ENCODE measurements at regions not wholly inside any gene's neighbourhood (a gene's known extent, or its start where the extent isn't known, plus 50 kb on each side); places are given as distances from the start of the nearest gene placed in this dataset.

DNA sequence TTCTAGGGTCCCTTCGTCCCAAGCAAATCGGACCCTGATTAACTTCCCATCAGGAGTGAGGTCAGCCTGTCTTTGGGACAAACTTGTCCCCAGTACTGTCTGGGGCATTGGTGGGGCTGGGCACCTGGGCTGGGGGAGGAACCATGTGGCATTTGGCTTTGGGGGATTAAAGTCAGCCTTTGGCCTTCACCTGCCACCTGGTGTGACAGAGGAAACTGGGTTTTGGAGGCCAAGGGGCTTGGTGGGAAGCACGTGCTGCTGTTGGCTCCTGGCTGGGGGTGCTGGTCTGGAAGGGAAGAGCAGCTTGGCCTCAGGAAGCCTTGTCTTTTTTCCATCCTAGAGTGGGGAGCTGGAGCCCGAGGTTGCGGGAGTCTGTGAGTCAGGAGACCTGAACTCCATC is 78.4 kb upstream of the NECTIN1 start:
- TF ChIP-seq, protein P1, sequence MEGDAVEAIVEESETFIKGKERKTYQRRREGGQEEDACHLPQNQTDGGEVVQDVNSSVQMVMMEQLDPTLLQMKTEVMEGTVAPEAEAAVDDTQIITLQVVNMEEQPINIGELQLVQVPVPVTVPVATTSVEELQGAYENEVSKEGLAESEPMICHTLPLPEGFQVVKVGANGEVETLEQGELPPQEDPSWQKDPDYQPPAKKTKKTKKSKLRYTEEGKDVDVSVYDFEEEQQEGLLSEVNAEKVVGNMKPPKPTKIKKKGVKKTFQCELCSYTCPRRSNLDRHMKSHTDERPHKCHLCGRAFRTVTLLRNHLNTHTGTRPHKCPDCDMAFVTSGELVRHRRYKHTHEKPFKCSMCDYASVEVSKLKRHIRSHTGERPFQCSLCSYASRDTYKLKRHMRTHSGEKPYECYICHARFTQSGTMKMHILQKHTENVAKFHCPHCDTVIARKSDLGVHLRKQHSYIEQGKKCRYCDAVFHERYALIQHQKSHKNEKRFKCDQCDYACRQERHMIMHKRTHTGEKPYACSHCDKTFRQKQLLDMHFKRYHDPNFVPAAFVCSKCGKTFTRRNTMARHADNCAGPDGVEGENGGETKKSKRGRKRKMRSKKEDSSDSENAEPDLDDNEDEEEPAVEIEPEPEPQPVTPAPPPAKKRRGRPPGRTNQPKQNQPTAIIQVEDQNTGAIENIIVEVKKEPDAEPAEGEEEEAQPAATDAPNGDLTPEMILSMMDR (IDR thresholded peaks at IDR 0.05), result no peak
- TF ChIP-seq POLR2A (IDR thresholded peaks at IDR 0.05), result no peak
